ENCODE measurements at regions not wholly inside any gene's neighbourhood (a gene's known extent, or its start where the extent isn't known, plus 50 kb on each side); places are given as distances from the start of the nearest gene placed in this dataset.

DNA sequence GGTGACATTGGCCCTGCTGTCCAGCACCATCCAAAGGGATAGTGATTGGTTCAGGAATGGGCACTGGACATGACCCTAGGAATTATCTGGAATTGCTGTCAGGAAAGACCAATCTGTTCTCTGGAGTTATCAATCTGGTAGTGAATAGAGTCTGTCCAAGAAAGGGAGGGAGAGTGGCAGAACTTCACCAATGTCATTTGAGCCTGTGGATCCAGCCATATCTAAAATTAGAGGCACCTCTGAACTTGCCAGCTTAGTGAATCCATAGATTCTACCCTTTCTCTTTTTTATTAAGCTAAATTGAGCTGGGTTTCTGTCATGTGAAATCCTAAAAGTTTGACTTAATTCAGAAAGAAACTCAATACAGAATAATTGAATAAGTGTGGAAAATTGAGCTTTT lies 93.9 kb downstream of the NKX2-1 start:
- Histone ChIP-seq H3K79me2 (ENCODE audit: control insufficient read depth, insufficient read depth, low read length) (no peaks in the 10 kb centered on the region), H3K27me3 (ENCODE audit: control insufficient read depth in 2 of 2, insufficient read depth in 2 of 2, low read length in 2 of 2) (no peaks in the 10 kb centered on the region), H3K36me3 (ENCODE audit: control insufficient read depth in 2 of 2, extremely low read depth in 1 of 2, insufficient read depth in 2 of 2, low read length in 2 of 2) (no peaks in the 10 kb centered on the region), H3K4me2 (ENCODE audit: insufficient read depth, low read length) (no peak overlapping the region), H3K9ac (replicated peaks; ENCODE audit: extremely low read depth, insufficient read depth, low read length) (no peak overlapping the region), H3K9me1 (replicated peaks; ENCODE audit: control insufficient read depth, extremely low read depth, insufficient read depth, low read length) (no peaks in the 10 kb centered on the region), H3K4me3 (replicated peaks in 1 of 3; ENCODE audit: insufficient read depth in 1 of 3, low read depth in 1 of 3, low read length in 3 of 3) (no peak overlapping the region), H3K27ac (ENCODE audit: insufficient read depth, low read depth, low read length) (no peak overlapping the region), H2AFZ (ENCODE audit: low read depth, low read length) (no peak overlapping the region), H3K9me3 (replicated peaks; ENCODE audit: control insufficient read depth, insufficient read depth, low read length) (no peaks in the 10 kb centered on the region), H4K20me1 (replicated peaks; ENCODE audit: control insufficient read depth, extremely low read depth, insufficient read depth, low read length) (no peaks in the 10 kb centered on the region), H3K4me1 (ENCODE audit: control insufficient read depth, extremely low read depth, insufficient read depth, low read length) (no peaks in the 10 kb centered on the region)
- no peak for FAIRE-seq
- intact Hi-C loops (cut with micrococcal nuclease) = no loop called here
- BruUV-seq (replicated peaks) = no TSS peak
- DNase-seq (ENCODE audit: low read depth, low spot score) = no peak
- CTCF ChIA-PET = no interaction called here
- no peak for TF ChIP-seq FOS (IDR thresholded peaks at IDR 0.05; ENCODE audit: borderline replicate concordance, insufficient read depth, low read length)
- no peak for TF ChIP-seq JUN (IDR thresholded peaks at IDR 0.05; ENCODE audit: borderline replicate concordance, insufficient read depth, insufficient read length, low read depth)
- no peak for TF ChIP-seq GATA2 (IDR thresholded peaks at IDR 0.05; ENCODE audit: insufficient read depth, insufficient read length, low read depth, low read length)
- TF ChIP-seq, protein P1, sequence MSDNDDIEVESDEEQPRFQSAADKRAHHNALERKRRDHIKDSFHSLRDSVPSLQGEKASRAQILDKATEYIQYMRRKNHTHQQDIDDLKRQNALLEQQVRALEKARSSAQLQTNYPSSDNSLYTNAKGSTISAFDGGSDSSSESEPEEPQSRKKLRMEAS (IDR thresholded peaks at IDR 0.05; ENCODE audit: insufficient read depth, insufficient read length) = no peak
- TF ChIP-seq, protein P2, sequence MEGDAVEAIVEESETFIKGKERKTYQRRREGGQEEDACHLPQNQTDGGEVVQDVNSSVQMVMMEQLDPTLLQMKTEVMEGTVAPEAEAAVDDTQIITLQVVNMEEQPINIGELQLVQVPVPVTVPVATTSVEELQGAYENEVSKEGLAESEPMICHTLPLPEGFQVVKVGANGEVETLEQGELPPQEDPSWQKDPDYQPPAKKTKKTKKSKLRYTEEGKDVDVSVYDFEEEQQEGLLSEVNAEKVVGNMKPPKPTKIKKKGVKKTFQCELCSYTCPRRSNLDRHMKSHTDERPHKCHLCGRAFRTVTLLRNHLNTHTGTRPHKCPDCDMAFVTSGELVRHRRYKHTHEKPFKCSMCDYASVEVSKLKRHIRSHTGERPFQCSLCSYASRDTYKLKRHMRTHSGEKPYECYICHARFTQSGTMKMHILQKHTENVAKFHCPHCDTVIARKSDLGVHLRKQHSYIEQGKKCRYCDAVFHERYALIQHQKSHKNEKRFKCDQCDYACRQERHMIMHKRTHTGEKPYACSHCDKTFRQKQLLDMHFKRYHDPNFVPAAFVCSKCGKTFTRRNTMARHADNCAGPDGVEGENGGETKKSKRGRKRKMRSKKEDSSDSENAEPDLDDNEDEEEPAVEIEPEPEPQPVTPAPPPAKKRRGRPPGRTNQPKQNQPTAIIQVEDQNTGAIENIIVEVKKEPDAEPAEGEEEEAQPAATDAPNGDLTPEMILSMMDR (IDR thresholded peaks at IDR 0.05; ENCODE audit: extremely low read depth in 1 of 2, insufficient read depth in 1 of 2, low read depth in 1 of 2, low read length in 2 of 2) = no peak
- no peak for TF ChIP-seq EZH2 (IDR thresholded peaks at IDR 0.05; ENCODE audit: borderline replicate concordance, low read depth, low read length, severe bottlenecking)
- TF ChIP-seq POLR2A (IDR thresholded peaks at IDR 0.05; ENCODE audit: low read depth, low read length) = no peak
- TF ChIP-seq POLR2AphosphoS5 (IDR thresholded peaks at IDR 0.05; ENCODE audit: insufficient read depth, low read depth, low read length) = no peak
- TF ChIP-seq MYC (IDR thresholded peaks at IDR 0.05; ENCODE audit: low read depth, low read length) = no peak
- dilution Hi-C loops (cut with MboI; ENCODE audit: extremely low pct_ligation_motif_present, low sequenced_read_pairs) = no loop called here
- POLR2A ChIA-PET = no interaction called here

All from endothelial cell of umbilical vein (primary cell).